ENCODE measurements at regions not wholly inside any gene's neighbourhood (a gene's known extent, or its start where the extent isn't known, plus 50 kb on each side); places are given as distances from the start of the nearest gene placed in this dataset.
A peak's percentile ranks its signal among the peaks of the same experiment; 100 is the strongest.

DNA sequence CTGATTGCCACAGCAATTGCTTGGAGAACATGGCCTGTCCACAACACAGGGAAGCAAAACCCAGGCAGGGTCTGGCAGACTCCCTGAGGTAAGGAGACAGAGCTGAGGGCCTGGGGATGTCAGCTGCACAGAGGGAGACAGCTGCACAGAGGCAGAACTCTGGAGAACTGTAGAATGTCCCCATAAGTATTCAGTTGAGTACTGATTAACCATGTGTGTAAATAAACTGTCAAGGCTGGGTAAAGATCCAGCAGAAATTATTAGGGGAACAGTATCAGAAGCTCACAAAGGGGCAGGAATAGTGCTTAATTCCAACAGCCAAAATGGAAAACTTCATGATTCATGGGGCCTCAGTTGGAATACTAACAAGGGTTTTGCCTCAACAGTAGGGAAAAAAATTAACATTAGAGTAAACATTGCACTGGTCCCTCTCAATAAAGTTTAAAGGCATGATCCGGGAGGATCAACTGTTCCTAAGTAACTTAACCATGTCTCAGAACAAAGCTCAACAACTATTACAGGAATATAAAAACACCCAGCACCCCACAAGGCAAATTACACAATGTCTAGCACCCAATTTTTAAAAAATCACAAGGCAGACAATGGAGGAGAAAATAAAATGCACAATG lies 201.3 kb upstream of the RASSF8 start:
- DNase-seq: no peak

DNA sequence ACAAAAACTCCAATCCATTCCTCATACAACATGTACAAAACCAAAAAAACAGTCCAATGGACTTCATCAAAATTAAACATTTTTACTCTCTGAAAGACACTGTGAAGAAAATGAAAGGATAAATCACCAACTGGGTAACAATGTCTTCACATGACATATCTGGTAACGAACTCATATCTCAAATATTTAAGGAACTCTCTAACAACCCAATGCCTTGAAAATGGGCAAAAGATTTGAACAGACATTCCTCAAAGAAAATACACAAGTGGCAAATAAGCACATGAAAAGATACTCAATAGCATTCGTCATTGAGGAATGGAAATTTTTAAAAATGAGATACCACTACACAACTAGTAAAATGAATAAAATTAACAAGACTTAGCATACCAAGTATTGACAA lies 198.7 kb upstream of the RASSF8 start:
- no peak for DNase-seq

DNA sequence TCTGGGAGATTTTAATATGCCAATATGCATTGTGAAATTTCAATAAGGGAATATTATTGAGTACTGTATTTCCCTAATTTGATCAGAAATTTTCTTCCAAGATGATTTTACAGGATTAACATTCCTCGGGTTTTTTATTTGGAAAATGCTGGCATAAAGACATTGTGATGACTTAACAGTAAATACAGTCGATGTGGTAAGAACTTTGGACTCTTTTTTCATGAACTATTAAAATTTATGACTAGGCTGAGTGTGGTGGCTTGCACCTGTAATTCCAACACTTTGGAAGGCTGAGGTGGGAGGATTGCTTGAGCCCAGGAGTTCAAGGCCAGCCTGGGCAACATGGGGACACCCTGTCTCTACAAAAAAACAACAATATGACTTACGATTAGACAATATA lies 197.1 kb upstream of the RASSF8 start:
- no peak for DNase-seq

- no peak for DNase-seq
Measured at GRCh38 chr12:25764409-25764808, 194.1 kb upstream of the RASSF8 start.

DNA sequence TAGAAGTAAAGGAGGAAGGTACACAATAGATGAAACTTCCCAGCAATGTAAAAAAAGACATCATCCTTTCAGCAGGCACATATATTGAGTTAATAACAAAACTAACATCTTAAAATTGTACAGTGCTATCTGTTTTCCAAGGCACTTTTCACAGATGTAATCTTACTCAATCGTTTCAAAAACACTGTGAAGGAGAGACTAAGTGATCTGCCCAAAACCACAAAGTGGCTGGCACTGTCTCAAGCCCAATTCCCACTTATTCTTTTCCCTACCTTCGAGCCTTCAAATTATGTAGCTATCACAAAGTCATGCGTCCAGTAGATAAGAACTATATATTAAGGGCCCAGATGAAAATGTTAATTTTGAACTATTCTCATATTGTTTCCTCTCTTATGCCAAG lies 193.6 kb upstream of the RASSF8 start:
- no peak for DNase-seq

- DNase-seq: no peak
Measured at GRCh38 chr12:25767606-25768005, 190.9 kb upstream of the RASSF8 start.

- DNase-seq: no peak
Measured at GRCh38 chr12:25768151-25768550, 190.3 kb upstream of the RASSF8 start.

DNA sequence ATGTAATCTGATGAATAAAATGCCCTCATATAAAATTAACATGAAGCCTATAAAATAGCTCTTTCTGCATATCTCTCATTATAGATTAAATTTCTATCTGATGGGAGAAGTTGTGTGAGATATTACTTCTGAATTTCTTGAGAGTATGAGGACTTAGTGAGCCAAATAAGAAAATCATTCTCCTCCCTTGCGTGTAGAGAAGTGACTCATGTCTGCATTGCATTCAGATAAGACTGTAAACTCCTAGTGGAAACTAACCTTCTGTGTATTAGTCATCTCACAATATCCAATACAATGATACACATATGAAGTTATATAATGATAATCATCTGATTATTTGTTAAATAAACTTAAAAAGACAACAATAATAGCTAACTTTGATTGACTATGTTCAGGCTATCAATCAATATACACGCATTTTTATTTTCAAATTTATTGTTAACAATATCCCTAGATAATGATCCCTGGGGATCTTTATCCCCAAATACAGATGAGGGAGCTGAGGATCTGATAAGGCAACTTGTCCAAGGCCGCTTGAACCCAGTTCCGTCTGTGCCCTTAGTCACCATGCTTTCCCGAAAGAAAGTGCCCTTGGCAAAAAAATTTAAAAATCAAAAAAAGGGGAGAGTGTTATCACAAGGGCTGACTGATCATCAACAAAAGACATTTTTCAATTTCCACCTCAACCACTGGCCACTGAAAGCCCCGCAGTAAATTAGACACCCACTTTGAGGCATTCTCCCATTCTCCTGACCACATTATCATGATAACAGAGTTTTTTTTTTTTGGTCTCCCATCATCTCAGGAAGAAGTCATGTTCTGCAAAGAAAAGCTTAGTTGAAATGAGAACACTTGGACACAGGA lies 189.2 kb upstream of the RASSF8 start:
- DNase-seq: no peak

GRCh38 chr12:25771041-25771440 lies 187.4 kb upstream of the RASSF8 start:
- no peak for DNase-seq

DNA sequence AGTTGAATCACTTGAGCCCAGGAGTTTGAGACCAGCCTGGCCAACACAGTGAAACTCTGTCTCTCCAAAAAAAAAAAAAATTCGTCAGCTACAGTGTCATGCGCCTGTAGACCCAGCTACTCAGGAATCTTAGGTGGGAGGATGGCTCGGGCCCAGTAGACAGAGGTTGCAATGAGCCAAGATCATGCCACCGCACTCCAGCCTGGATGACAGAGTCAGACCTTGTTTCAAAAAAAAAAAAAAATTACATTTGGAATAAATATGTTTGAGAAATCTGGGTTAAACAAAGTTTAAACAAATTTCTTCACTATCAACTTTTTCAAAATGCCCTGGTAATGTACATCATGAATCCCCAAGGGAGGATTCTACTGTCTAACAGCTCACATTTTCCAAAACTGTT lies 187.0 kb upstream of the RASSF8 start:
- no peak for DNase-seq

DNA sequence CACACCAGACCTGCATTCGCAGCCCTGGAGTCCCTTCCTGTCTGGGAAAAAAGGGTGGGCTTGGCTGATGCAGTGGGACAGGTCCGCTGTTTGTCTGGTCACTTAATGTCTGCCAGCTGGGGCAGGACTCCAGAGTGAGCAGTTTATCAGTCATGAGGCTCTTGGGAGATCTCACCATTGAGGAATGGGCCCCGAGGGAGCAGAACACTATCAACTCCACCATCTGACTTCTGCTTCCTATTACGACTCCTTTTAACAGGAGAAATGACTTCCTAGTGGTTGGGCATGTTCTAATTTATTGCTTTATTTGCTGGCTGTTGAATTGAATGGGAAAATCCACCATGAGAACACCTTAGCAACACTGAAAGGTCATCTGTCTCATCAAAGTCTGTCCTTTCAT lies 182.5 kb upstream of the RASSF8 start:
- no peak for DNase-seq

GRCh38 chr12:25780771-25781170 lies 177.7 kb upstream of the RASSF8 start:
- no peak for DNase-seq

DNA sequence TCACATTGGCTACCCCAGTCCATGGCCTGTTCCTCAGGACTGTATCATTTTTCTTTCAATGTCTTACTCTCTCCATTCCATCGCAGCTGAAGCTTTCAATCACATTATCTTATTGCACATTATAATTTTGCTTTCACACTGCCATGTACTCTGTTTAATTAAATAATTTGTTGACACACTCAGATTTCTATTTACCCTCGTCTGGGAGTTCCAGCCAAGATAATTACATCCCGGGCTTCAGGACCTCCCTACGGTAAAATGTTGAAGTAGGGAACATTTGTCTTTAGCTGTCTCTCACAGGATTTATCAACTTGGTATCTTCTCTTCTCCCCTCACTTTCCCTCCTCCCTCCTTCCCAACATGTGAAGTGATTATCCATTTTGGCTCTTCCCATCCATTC lies 177.2 kb upstream of the RASSF8 start:
- DNase-seq: peak; percentile 84

- DNase-seq: no peak
Measured at GRCh38 chr12:25783566-25783965, 174.9 kb upstream of the RASSF8 start.

DNA sequence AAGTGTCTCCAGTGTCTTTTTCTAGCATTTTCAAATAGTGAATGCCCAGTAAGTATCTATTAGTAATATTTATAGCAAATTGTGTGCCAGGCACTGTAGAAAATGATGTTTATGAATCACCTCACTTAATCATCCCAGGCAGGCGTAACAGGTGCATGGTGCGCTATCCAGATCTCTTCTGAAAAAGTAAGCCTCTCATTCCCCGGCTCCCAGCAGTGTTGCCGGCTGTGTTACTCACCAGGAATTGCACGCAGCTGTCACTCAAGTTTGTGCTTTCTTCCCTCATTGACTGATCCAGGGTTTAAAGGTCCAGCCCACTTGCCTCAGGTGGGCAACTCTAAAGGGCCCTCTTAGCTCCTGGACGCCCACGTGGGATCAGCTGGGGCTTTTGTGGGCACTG lies 173.8 kb upstream of the RASSF8 start:
- no peak for DNase-seq

DNA sequence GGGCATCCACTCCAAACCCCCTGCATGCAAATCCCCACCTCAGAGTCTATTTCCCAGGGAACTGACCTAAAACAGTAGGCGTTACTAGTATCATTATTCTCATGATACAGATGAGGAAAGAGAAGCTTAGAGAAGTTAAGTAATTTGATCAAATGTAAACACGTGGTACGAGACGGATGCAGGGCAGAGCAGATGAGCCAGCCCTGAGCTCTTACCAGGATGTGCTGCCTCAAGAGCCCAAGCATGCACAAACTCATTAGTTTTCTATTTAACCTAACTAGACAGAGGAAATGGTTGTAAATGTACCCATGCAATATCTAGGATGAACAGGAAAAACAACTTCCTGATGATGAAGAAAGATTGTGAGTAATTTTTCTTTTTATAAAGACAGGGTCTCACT lies 173.3 kb upstream of the RASSF8 start:
- DNase-seq: no peak

GRCh38 chr12:25787701-25788100 lies 170.8 kb upstream of the RASSF8 start:
- no peak for DNase-seq

DNA sequence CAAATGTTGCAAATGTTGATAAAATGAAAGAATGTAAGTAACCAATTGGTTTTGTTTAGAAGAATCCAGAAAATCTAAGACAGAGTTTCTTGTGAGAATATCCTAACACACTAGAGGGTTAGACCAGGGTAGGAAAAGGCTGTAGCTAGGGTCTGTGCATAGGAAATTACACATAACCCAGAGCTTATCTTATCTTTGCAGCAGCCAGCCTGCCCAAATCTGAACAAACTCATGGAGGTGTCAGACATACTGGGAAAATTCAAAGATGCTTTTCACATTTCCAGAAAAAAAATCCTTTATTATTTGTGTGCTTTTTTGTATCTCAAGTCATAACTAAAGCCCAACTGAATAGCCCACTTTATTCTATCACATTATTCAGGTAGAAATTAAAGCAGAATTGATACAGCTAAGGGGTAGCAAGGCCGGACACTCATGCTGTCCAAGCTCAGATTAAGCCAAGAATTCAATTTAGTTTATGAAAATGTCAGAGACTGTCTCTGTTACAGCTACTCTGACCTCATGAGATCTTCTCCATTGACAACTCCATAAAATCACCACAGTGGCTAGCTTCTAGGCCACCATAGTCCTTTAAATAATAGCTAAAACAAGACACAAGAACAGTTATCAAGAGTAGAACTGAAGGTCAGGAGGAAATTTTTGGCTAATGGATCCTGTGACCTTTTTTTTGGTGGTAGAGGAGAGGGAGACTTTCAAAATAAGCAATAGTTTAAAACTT lies 169.6 kb upstream of the RASSF8 start:
- DNase-seq: no peak

- no peak for DNase-seq
Measured at GRCh38 chr12:25789541-25789944, 168.9 kb upstream of the RASSF8 start.

- DNase-seq: no peak
Measured at GRCh38 chr12:25792031-25792430, 166.5 kb upstream of the RASSF8 start.

- DNase-seq: no peak
Measured at GRCh38 chr12:25793196-25793595, 165.3 kb upstream of the RASSF8 start.

GRCh38 chr12:25794571-25794970 lies 163.9 kb upstream of the RASSF8 start:
- no peak for DNase-seq

- DNase-seq: no peak
Measured at GRCh38 chr12:25796523-25797000, 161.9 kb upstream of the RASSF8 start.

GRCh38 chr12:25797386-25797785 lies 161.1 kb upstream of the RASSF8 start:
- no peak for DNase-seq
